Esophagus squamous epithelium (tissue), 4 donors: ENCODE measurements at regions not wholly inside any gene's neighbourhood (a gene's known extent, or its start where the extent isn't known, plus 50 kb on each side); places are given as distances from the start of the nearest gene placed in this dataset.

ENCODE experiments used
- CTCF ChIP-seq, 6 experiments: fragments of 450-650 bp in 4 of 6; fragments of 200-600 bp in 2 of 6; sonication (generic) in 2 of 6; IDR thresholded peaks; one replicate each; pipeline ENCODE4 v1.5.1; 2016 to 2019; ENCODE audit warnings: antibody characterized with exemption in 6 of 6, mild to moderate bottlenecking in 4 of 6, moderate library complexity in 4 of 6
- POLR2A ChIP-seq, 4 donors: fragments of 450-650 bp; IDR thresholded peaks; one replicate each; pipeline ENCODE4 v1.6.1; 2017; ENCODE audit warnings: antibody characterized with exemption in 4 of 4, mild to moderate bottlenecking in 4 of 4, moderate library complexity in 3 of 4

DNA sequence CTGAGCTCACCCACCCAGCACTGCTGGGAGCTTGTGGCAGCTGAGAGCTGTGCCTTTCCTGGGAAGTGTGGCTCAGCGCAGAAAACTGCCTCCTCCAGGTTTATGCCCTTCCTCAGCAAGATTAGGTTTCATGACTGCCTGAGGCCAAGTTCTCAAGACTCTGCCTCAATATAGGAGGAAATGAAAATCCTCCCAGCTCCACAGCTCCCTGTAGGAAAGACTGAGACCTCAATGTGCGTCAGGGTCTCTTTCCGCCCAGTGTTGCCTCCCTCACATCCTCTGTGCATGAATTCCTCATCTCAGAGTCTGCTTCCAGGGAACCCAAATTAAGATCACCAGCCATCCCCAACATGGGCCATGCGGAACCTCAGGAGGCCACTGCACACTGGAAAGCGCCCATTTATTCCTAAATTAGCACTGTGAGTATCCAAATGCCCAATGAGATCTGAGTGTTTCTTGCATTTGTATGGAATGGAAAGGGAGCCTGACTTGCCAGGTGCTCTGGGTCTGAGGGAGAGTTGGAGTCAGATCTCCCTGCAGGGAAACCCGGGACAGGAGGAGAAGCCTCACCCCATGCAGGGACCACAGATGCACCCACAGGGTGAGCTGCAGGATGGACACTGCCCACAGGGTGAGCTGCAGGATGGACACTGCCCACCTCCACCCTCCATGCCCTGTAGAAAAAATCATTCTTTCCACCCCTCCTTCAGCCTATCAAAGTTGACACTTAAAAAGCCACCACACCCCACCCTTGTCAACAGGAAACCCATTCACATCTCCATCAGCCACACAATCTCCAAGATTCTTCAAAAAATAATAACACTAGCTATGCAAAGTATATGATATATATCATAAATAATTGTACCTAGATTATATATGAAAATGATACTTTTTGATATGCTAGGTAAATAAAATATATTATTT is 97.4 kb upstream of the IGLL5 start:
- TF ChIP-seq CTCF (IDR thresholded peaks at IDR 0.05) (no peak), POLR2A (IDR thresholded peaks at IDR 0.05) (no peak)
